AG20443 (cell line): ENCODE measurements at regions not wholly inside any gene's neighbourhood (a gene's known extent, or its start where the extent isn't known, plus 50 kb on each side); places are given as distances from the start of the nearest gene placed in this dataset.
"Not testable (repeated sequence)": the region's sequence is repeated elsewhere in the genome, so short reads cannot be mapped to it uniquely, and the experiment has no call there.

ENCODE experiments used
- DNase-seq: peaks from one replicate; pipeline ENCODE4 v3.0.0; 2012; ENCODE audit warnings: low spot score, mixed read lengths

DNA sequence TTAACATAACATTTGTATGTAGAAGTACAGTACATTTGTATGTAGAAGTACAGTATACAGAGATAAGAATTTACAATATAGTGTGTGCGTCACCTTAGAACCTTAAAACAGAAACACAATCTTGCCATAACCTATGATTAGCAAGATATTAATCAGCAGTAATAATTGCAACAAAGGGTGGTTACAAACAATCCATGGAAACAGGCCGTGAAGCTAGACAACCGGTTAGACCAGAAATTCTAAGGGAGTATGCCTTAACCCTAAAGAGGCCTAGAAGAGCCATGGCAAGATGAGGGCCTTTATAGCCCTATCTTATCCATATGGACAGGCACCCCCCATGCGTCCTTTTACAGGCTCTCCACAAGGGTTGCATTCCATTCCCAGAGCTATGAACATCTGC lies 605.9 kb downstream of the KCNT2 start:
- not testable (repeated sequence) for DNase-seq

DNA sequence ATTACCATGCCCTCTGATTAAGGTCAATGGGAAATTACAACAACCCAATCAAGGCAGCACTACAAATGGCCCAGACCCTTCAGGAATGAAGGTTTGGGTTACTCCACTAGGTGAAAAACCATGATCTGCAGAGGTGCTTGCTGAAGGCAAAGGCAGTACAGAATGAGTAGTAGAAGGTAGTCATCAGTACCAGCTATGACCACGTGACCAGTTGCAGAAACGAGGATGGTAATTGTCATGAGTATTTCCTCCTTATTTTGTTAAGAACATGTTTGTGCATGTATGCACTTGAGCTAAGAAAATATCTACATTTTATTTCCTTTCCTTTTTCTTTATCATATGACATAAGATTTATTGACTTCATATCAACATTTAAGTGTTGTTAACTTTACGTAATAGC lies 607.1 kb downstream of the KCNT2 start:
- no peak for DNase-seq

DNA sequence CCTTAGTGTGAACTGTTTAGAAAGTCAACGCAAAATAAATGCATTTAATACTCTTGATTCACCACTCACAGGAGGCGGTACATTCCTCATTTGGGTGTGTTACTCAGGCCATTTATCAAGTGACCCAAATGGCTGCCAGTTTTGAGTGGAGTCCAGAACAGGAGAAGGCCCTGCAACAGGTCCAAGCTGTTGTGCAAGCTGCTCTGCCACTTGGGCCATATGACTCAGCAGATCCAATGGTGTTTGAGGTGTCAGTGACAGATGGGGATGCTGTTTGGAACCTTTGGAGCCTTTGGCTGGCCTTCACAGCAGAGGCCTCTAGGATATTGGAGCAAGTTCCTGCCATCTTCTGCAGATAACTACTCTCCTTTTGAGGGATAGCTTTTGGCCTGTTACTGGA lies 609.2 kb downstream of the KCNT2 start:
- DNase-seq, result no peak

DNA sequence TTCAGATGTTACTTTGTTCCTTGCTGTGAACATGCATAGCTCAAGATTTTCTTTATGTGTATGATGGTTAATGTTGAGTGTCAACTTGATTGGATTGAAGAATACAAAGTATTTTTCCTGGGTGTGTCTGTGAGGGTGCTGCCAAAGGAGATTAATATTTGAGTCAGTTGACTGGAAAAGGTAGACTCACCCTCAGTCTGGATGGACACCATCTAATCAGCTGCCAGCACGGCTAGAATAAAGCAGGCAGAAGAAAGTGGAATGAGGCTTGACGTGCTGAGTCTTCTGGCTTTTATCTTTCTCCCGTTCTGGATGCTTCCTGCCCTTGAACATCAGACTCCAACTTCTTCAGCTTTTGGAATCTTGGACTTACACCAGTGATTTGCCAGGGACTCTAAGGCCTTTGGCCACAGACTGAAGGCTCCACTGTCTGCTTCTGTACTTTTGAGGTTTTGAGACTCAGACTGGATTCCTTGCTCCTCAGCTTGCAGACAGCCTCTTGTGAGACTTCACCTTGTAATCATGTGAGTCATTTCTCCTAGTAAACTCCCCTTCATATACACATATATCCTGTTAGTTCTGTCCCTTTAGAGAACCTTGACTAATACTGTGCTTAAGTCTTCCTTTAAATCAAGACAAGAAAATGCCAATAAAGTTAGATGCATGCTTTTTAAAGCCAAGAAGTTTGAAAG lies 626.6 kb downstream of the KCNT2 start:
- no peak for DNase-seq

DNA sequence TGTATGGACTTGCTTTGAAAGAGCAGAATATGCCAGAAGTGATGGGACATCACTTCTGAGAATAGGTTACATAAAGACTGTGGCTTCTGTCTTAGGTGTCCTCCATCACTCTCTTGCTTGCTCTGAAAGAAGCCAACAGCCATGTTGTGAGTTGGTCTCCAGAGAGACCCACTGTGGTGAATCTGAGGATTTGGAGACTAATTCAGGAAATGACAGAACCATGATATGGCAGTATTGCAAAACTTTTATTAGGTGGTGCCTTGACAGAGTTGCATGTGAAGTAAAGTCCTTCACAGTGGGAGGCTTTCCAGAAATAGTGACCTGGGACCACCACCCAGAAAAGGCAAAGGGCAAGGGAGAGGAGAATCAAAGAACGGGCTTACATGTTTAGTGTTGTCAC lies 628.6 kb downstream of the KCNT2 start:
- no peak for DNase-seq

DNA sequence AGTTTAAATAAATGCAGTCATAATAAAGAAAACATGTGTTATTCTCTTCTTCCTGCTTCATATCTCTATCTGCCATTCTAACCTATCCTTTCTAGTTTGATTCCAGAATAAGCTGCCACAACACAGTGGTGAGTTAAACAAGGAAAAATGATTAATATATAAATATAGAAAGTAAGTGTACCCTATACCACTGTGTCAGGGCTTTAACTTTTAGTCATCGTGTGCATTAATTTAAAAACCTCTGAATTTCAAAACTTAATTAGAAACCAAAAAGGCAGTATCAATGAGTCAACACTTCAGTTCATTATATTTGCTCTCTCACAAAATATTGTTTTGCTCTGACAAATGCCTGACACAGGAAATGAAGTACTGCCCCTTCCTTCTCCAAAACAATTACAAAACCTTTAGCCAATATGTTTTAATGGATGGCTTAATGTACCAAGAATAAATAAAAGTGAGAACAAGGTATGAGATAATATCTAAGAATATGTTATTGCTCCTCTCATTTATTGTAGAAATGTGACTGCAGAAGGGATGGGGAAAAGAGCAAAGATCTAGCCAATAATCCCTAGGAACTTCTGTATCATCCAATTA lies 634.8 kb downstream of the KCNT2 start:
- no peak for DNase-seq

DNA sequence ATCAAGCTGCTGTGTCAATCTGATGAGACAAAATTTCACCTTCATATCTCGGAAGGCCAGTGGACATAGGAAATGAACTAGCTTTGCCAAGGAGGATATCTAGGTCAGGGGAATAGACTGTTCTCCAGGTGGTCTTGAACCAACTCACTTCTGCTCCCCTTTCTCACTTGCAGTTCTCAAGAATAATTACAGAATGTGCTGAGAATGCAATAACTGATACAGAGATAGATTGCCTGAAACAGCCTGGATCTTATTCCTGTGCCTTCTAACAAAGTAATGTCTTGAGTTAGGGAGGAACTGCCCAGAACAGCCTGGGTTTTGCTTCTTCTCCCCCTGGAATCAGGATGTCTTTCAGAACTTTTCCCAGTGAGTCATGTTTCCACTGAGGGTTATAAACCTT lies 636.7 kb downstream of the KCNT2 start:
- no peak for DNase-seq

DNA sequence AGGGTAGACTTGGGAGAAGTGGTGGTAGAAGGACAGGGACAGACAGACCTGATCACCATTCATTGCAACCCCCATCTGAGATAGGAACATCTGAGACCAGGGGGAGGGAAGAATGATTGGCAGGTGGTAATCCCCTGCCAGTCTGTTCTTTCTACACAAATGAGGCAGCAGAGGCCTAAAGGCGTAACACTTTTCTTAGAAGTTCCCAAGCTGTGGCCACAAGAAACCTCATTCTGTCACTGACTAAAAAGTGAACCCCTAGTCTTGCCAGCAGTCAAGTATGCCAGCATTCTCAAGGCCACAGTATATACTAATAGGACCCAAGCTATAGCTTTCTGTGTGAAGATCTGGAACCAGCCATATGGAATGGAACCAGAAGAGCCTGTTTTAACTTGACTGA lies 638.0 kb downstream of the KCNT2 start:
- DNase-seq, result no peak

DNA sequence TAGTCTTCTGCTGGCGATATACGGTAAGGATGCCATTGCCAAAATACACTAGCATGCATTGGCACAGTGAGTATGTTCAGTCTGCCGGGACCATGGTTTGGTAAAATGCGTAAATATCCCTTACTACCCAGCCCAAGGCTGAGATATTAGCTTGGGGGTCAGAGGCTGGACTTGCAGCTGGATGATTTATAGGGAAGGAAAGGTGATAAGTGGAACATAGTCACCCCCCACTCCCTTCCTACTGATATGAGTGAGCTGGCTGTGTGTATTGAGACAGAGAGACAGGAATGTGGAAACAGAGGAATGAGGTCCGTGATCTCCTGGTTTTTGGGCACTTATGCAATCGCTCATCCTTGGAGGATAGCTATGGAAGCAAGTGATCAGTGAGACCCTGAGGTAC lies 642.8 kb downstream of the KCNT2 start:
- DNase-seq, result no peak

DNA sequence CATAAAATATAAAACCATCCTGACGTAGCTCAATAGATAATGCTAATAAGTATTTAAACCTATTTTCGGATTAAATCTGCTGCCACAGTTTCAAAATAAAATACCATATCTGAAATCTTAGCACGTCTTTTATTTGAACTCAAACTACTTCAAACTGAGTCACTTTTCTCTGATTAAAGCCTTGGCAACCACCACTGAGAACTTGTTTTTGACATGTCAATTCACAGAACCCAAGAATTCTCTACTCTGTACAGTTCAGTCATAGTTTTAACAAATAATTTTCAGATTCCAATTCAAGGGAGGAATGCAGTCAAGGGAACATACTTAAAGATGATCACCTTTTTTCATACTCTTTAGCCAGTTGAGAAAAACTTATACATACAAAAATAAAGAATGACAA lies 643.2 kb downstream of the KCNT2 start:
- DNase-seq, result no peak

DNA sequence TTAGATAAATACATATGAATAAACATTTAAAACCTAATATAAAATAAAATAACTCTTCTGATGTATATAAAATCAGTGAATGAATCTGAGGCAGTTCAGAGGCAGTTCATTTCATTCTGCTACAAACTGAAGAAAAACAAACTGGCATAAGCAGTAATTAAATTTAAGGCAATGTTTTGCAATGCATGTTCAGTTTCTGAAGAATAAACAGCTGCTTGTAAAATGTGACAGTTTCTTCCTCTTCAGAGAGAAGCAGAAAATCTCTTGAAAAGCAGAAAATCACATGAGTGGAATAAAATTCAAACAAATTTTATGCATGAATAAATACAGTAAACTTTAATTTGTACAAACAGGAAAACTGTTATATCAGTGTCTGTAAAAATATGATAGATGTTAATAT lies 643.7 kb downstream of the KCNT2 start:
- no peak for DNase-seq

DNA sequence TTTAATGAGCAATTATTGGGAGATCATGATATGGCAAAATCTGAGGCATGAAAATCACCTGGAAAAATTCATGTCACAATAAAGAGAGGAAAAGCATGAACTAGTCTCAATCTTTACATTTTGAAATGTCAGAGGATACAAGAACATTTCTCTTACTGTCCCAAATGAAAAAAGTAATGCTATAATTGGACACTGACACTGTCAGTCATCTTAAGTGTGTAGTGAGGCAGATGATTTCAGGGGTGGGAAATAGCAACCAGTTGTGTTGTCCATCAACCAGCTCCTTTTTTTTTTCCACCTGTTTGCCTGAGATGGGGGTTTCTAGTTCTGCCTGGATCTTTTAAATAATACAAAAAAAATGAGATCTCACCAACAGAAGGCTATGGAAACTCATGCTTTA lies 646.2 kb downstream of the KCNT2 start:
- no peak for DNase-seq

DNA sequence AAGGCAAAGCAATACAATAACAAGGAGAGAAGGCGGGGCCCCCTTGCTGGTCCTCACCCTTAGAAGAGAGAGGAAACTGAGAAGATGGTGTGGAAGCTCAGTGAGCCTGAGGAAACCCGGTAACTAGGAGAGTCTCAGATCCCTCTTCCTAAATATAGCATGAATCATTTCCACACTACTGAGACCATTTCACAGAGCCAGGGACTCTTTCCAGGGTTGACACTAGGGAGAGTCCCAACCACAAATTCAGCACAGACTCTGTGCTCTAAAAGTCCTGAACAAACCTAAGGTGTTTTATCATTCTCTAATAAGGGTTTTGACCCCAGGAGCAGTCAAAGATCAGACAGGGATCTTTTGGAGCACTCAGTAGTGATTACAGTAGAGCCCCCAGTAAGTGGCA lies 647.7 kb downstream of the KCNT2 start:
- no peak for DNase-seq

DNA sequence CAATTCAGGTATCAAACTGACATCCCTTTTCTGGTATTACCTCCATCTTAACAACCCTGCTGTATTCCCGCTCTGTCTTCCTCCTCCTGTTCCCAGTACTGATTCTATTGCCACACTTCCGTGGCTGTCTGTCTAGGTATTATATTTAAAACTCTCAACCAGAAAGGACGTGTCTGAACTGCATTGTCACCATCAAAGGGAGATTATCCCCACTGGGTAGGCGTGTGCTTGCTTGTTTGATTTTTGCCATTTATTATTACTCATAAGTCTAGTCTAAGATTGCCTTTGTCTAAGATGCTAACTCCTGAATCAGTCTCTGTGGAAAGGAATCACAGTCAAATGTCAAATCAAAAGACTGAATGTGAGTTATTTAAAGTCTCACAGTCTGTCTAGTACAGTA lies 650.1 kb downstream of the KCNT2 start:
- no peak for DNase-seq

DNA sequence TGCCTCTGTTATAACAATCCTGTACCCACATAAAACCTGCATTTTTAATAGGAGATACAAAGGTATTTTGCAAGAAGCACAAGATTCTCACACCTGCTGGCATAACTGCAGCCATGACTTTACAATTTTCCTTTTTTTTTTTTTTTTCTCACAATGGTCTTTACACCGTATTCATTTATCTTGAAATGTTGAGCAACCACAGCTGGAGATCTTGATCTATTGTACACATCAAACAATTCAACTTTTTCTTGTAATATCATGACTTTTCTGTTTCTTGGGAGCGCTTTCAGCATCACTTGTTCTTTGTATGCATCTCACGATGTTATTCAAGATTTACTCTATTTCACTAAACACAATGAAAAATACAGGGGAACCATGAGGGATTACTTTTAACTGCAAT lies 651.4 kb downstream of the KCNT2 start:
- no peak for DNase-seq

DNA sequence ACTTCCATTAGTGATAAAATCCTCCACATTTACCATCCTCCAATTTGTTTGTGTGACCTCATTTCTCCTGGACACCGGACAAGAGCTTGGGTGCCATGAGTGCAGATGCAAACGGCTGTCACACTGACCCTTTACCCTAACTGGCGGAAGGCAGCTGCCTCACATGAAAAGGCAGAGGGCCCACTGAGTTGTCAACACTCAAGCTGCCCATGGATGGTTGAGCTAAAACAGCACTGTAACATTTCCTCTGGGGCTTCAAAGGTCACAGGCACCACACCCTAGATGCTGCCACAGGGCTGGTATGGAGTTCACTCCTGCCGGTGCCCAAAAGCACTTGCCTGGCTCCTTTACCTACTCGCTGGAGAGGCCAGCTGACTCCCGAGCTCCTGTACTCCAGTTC lies 653.4 kb downstream of the KCNT2 start:
- DNase-seq, result no peak

DNA sequence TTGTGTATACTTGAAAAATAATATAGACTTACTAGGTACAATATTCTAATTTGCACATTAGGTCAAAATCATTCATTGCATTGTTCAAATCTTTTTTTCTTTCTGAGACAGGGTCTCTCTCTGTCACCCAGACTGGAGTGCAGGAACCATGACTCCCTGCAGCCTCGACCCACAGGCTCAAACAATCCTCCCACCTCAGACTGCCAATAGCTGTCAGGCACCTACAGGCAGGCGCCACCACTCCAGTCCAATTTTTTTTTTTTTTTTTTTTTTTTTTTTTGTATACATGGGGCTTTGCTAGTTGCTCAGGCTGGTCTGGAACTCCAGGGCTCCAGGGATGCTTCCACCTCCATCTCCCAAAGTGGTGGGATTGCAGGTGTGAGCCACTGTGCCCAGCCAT lies 656.9 kb downstream of the KCNT2 start:
- DNase-seq, result no peak

DNA sequence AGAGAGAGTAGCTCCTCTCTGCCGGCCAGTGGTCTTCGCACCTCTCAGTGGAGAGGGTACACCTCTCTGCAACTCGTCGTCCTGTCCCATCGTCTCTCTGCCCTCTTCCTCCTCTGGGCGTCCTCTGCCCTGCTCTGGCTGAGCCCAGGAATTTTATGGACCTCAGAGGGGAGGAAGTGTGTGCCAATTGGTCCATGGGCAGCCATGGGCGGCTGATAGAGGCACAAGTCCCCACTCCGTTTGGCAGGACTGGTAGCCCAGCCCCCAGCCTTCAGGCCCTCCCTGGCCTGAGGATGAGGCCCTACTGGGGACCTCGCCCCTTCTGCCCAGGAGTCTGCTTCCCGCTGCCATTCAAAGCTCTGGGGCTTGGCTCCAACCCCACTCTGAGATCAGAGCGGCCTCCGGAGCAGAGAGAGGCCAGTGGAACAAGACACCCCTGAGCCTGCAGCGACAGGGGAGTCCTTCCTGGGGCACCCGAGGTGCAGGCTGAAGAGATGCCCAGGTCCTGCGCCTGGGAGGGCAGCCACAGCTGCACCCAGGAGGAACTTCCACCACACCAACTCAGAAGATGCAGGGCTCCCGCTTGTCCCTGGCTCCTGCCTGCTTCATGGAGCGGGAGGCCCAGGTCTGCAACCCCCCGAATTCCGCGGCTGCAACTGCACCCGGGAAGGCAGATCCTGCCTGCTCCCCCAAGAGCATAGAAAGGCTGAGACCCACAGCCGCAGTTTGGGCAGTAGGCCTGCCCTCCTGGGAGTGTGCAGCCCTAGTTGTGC lies 659.9 kb downstream of the KCNT2 start:
- no peak for DNase-seq

DNA sequence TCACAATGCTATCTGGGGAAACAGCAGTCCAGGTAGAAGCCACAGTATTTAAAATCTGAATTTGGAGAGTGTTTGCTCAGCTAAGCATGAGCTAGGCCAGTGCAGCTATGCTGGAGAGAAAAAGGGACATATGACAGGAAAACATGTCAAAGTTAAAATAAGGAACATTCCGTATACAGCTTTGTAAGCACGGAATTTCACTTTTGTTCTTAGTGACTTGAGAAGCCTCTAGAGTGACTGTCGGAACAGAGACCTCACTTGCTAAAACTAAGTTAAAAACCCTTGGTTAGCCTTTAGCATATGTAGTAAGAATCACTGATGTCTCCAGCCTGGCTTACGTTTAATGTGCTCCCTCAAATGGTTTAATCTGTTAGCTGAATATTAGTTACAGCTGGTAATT lies 661.7 kb downstream of the KCNT2 start:
- no peak for DNase-seq

DNA sequence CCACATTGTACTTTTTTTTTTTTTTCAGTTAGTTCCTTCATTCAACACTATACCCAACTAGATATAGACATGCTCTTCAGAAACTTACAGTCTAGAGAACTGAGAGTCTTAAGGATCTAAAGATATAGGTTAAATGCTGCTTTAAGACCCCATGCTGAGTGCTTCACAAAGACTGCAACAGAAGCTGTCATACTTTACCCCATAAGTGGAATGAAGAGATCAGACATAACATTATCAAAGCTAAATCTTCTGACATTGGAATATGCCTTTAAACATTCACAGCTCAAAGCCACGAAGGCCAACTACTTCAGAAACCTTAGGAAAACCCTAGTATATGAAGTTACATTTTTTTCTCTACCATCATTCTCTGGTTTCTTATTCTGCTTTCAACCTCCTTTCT lies 666.4 kb downstream of the KCNT2 start:
- no peak for DNase-seq

DNA sequence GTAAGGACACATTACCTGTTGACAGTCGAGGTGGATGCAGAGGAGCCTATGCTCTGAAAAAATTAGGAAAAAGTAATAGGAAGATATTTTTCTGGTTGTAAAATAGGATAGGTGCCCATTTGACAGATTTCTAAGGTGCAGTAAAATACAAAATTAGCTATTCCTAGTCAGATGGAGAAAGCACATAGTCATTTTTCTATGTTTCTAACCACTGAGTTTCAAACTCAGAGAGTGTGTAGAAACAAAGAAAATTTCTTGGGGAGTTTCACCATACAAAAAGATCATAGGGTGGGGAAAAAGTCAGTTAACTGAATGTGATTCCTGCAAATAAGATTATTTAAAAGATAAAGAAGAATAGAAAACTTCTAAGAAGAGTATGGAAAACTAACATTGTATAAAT lies 666.9 kb downstream of the KCNT2 start:
- no peak for DNase-seq

DNA sequence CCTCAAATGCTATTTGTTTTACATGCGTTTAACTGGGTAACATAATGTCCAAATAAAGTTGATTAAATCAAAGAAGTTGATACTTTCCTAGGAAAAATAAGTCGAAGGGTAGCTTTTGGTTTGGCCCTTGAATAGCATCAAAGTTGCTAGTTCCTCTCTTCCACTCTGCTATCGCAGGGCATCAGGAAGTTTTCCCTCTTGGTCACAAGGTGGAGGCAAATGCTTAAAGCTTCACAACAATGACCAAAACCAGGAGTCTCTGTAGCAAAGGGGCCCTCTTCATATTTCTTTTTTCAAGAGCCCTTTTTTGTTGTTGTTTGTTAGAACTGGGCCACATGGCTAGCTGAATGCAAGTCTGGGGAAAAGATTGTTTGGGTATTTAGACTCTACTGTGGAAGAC lies 668.4 kb downstream of the KCNT2 start:
- DNase-seq, result no peak

DNA sequence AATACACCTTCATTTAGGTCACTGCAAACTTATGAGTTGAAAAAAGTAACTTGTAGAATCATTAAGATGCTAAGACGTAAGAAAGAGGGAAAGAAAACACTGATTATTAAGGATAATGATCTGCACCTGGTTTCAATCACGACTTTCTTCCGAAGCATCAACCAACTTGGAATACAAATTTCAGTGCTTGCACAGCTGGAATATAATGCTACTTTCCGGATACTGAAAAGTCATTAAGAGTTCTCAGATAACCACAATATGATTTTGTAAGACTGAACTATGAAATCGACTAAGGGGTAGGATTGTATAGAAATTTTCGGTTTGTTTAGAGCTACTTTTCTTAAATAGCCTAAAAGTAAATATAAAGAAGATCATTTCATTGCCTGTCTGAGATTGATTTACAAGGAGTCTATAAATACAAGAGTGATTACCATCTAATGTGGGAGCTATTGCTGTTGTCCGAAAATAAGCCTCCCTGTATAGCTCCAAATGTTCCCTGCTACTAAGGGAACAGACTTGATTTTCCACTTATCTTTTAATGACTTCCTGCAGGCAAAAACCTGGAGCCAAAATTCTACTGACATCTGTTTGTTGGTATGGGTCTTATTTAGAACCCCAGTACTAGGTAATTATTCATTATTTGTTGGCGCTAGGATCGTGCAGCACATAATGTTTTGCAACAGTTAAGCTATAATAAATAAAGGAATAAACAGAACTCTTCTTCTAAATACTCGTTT lies 673.3 kb downstream of the KCNT2 start:
- DNase-seq, result no peak
